Type B pancreatic cell (in vitro differentiated cells): ENCODE measurements at regions not wholly inside any gene's neighbourhood (a gene's known extent, or its start where the extent isn't known, plus 50 kb on each side); places are given as distances from the start of the nearest gene placed in this dataset.

Experiments
- DNase-seq: peaks from one replicate; pipeline ENCODE4 v3.0.0; 2021; ENCODE audit warnings: mixed read lengths; ENCODE audit not compliant: unreplicated experiment; ENCODE audit errors: extremely low spot score
- H3K27ac Mint-ChIP-seq: 2 replicates; pipeline ENCODE4 v1.8.0; 2021; ENCODE audit warnings: mild to moderate bottlenecking, mixed read lengths
- H3K27me3 Mint-ChIP-seq: 2 replicates; pipeline ENCODE4 v1.8.0; 2021; ENCODE audit warnings: mixed read lengths
- H3K36me3 Mint-ChIP-seq: 2 replicates; pipeline ENCODE4 v1.8.0; 2021; ENCODE audit warnings: mixed read lengths
- H3K4me1 Mint-ChIP-seq: one replicate; pipeline ENCODE4 v1.8.0; 2021; ENCODE audit warnings: mixed read lengths; ENCODE audit not compliant: unreplicated experiment
- H3K4me3 Mint-ChIP-seq: 2 replicates; pipeline ENCODE4 v1.8.0; 2021; ENCODE audit warnings: mild to moderate bottlenecking, mixed read lengths
- H3K9me3 Mint-ChIP-seq: 2 replicates; pipeline ENCODE4 v1.8.0; 2021; ENCODE audit warnings: mixed read lengths
- TF ChIP-seq, protein P1 (sequence below): fragments of 200-600 bp; sonication (generic); conservative IDR thresholded peaks from 2 replicates; pipeline ENCODE4 v1.5.0; 2021; ENCODE audit warnings: antibody characterized with exemption, mild to moderate bottlenecking

DNA sequence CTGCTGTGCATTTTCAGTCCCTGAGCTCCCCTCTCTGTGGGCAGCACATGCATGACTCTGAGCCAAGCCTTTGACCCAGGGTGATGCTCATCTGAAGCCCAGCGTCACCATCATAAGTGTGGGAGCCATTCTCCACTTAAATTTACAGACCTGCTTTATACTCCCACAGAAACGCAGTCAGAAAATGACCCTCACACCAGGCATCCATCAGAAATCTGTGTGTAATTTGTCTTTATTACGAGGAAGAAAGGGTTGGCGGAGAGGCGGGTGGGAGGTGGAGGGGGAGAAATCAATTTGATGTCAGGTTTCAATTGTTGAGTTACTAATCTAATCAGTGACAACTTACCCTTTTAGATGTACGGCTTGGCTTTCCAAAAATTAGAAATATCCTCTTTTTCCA lies 353.6 kb downstream of the MAFB start:
- no peaks in the 10 kb centered on the region for H3K36me3 Mint-ChIP-seq

GRCh38 chr20:40333591-40333990 lies 355.4 kb downstream of the MAFB start:
- peaks cover 12% of the 10 kb centered on the region for H3K27me3 Mint-ChIP-seq
- DNase-seq = no peak
- H3K9me3 Mint-ChIP-seq = no peaks in the 10 kb centered on the region
- TF ChIP-seq, protein P1, sequence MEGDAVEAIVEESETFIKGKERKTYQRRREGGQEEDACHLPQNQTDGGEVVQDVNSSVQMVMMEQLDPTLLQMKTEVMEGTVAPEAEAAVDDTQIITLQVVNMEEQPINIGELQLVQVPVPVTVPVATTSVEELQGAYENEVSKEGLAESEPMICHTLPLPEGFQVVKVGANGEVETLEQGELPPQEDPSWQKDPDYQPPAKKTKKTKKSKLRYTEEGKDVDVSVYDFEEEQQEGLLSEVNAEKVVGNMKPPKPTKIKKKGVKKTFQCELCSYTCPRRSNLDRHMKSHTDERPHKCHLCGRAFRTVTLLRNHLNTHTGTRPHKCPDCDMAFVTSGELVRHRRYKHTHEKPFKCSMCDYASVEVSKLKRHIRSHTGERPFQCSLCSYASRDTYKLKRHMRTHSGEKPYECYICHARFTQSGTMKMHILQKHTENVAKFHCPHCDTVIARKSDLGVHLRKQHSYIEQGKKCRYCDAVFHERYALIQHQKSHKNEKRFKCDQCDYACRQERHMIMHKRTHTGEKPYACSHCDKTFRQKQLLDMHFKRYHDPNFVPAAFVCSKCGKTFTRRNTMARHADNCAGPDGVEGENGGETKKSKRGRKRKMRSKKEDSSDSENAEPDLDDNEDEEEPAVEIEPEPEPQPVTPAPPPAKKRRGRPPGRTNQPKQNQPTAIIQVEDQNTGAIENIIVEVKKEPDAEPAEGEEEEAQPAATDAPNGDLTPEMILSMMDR = no peak
- H3K27ac Mint-ChIP-seq = no peak overlapping the region
- no peaks in the 10 kb centered on the region for H3K36me3 Mint-ChIP-seq
- H3K4me1 Mint-ChIP-seq = peaks cover 13% of the 10 kb centered on the region
- no peak overlapping the region for H3K4me3 Mint-ChIP-seq

More for the DNA sequence above, 353.6 kb downstream of the MAFB start:
- Mint-ChIP-seq H3K4me1 (peaks cover 13% of the 10 kb centered on the region), H3K4me3 (no peak overlapping the region), H3K27me3 (peaks cover 12% of the 10 kb centered on the region), H3K27ac (no peak overlapping the region), H3K9me3 (no peaks in the 10 kb centered on the region)
- TF ChIP-seq, protein P1 = no peak
- DNase-seq = no peak

DNA sequence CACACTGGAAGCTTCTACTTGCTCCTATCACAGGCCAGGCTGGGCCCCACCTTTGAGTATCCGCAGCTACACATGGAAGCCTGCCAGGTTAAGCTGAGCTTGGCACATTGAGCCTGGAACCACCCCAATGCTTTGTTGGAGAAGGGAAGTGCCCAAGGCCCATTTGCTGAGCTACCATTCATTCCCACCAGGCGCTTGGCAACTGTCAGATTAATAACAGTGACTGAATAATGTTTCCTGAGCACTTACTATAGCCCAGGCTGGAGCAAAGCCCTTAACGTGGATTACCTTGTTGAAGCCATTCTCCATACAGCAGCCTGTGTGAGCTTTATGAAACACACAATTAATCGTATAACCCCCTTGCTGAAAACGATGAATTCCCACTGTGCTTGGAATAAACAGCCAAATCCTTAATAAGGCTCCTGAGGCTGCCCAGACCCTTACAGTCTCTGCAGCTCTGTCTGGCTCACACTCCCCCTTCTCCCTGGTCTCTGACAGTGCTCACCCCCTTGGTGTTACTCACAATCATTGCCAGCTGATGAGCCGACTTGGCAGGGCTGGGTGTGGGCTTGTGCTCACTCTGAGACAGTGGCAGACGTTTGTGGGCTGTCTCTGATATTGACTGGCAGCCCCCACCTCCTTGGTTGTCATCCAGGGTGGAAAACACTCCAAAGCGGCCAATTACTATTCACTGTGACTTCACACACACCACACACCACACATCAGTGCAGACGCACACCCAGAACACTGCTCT lies 357.1 kb downstream of the MAFB start:
- Mint-ChIP-seq H3K9me3 (no peaks in the 10 kb centered on the region), H3K4me3 (no peak overlapping the region), H3K27me3 (peaks cover 7% of the 10 kb centered on the region), H3K36me3 (no peaks in the 10 kb centered on the region), H3K27ac (no peak overlapping the region), H3K4me1 (peaks cover 13% of the 10 kb centered on the region)
- DNase-seq = no peak
- TF ChIP-seq, protein P1 = no peak

- H3K4me3 Mint-ChIP-seq = no peak overlapping the region
- TF ChIP-seq, protein P1 = no peak
- DNase-seq = no peak
- H3K9me3 Mint-ChIP-seq = no peaks in the 10 kb centered on the region
- no peaks in the 10 kb centered on the region for H3K36me3 Mint-ChIP-seq
- no peak overlapping the region for H3K27ac Mint-ChIP-seq
- H3K27me3 Mint-ChIP-seq = peaks cover 7% of the 10 kb centered on the region
- H3K4me1 Mint-ChIP-seq = peaks cover 12% of the 10 kb centered on the region
Observed at GRCh38 chr20:40331249-40331648, 357.8 kb downstream of the MAFB start.

DNA sequence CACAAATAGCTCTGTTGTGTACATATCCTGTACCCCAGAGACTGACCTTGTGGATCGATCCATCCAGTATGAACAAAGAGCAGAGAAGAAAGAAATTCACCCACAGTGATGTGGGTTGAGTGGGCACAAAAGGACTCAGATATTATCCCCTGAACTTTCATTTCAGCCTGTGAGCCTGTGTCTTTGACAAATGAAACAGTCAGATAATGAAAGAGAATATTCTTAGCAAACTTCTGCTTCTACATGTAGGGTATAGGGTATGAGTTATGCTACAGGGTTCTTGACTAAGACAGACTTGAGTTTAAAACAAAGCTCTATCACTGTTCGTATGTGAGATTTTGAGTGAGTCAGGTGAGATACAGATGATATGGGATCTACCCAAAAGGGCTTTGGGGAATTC lies 359.7 kb downstream of the MAFB start:
- H3K36me3 Mint-ChIP-seq = no peaks in the 10 kb centered on the region

More for the DNA sequence above, 359.7 kb downstream of the MAFB start:
- H3K9me3 Mint-ChIP-seq = no peaks in the 10 kb centered on the region
- peaks cover 7% of the 10 kb centered on the region for H3K27me3 Mint-ChIP-seq
- H3K4me3 Mint-ChIP-seq = no peak overlapping the region
- no peak for DNase-seq
- TF ChIP-seq, protein P1 = no peak
- H3K4me1 Mint-ChIP-seq = no peaks in the 10 kb centered on the region
- H3K27ac Mint-ChIP-seq = no peak overlapping the region
